Thyroid gland (tissue), 4 donors: ENCODE measurements at regions not wholly inside any gene's neighbourhood (a gene's known extent, or its start where the extent isn't known, plus 50 kb on each side); places are given as distances from the start of the nearest gene placed in this dataset.

Source experiments
- POLR2A ChIP-seq, 2 donors: fragments of 450-650 bp; IDR thresholded peaks; one replicate each; pipeline ENCODE4 v1.6.1; 2017; ENCODE audit warnings: antibody characterized with exemption in 2 of 2, mild to moderate bottlenecking in 2 of 2, moderate library complexity in 1 of 2
- TF ChIP-seq, protein P1 (sequence below), 6 experiments: fragments of 200-600 bp in 3 of 6; fragments of 450-650 bp in 3 of 6; sonication (generic) in 3 of 6; IDR thresholded peaks; one replicate each; pipeline ENCODE4 v1.5.1; 2016 to 2019; ENCODE audit warnings: antibody characterized with exemption in 6 of 6, mild to moderate bottlenecking in 2 of 6, inconsistent platforms in 1 of 6, moderate library complexity in 1 of 6

DNA sequence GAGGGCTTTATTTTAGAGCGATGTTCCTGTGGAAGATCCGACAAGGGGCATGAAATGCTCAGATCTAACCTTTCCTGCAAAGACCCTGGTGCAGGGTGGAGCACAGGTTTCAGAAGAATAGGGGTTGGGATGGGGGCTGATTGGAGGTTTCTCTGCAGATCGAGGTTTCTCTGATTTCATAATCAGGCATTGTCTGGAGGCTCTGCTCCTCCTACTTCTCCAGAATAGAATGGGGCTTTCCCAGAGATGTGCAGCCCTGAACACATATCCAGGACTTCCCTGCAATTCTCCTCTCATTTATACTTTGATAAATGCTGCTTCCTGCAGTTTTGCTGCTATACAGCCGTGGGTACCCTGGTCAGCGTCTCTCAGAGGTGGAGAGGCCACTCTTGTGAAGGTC, 397.6 kb upstream of the BOD1L1 start:
- TF ChIP-seq, protein P1, sequence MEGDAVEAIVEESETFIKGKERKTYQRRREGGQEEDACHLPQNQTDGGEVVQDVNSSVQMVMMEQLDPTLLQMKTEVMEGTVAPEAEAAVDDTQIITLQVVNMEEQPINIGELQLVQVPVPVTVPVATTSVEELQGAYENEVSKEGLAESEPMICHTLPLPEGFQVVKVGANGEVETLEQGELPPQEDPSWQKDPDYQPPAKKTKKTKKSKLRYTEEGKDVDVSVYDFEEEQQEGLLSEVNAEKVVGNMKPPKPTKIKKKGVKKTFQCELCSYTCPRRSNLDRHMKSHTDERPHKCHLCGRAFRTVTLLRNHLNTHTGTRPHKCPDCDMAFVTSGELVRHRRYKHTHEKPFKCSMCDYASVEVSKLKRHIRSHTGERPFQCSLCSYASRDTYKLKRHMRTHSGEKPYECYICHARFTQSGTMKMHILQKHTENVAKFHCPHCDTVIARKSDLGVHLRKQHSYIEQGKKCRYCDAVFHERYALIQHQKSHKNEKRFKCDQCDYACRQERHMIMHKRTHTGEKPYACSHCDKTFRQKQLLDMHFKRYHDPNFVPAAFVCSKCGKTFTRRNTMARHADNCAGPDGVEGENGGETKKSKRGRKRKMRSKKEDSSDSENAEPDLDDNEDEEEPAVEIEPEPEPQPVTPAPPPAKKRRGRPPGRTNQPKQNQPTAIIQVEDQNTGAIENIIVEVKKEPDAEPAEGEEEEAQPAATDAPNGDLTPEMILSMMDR (IDR thresholded peaks at IDR 0.05): no peak
- no peak for TF ChIP-seq POLR2A (IDR thresholded peaks at IDR 0.05)
